Left cardiac atrium (tissue), 4 donors: ENCODE measurements at regions not wholly inside any gene's neighbourhood (a gene's known extent, or its start where the extent isn't known, plus 50 kb on each side); places are given as distances from the start of the nearest gene placed in this dataset.
"Not testable (repeated sequence)": the region's sequence is repeated elsewhere in the genome, so short reads cannot be mapped to it uniquely, and the experiment has no call there.

Experiments used
- ATAC-seq, 2 donors: fragments of 200-7000 bp; cut with Tn5 transposase; one replicate each; pipeline ENCODE4 v1.9.1; 2020; ENCODE audit warnings: mild to moderate bottlenecking in 2 of 2, moderate library complexity in 2 of 2
- DNase-seq: peaks from one replicate; pipeline ENCODE4 v3.0.0-alpha.2; 2020
- intact Hi-C, 2 donors: fragments of 100-400 bp; cut with DNase I; formaldehyde crosslinking; loops; one replicate each; pipeline versions ENCODE4 v1.14.1 to v1.15.1; 2022 to 2023
- donor health status: DM: no; HTN: yes; CAD: no.
- donor health status: DM: no; HTN: yes; CAD: no; lungs with severe emphysema.
- donor health status: DM: yes; HTN: yes; CAD: no.
- donor health status: Dilated cardiomyopathy.

DNA sequence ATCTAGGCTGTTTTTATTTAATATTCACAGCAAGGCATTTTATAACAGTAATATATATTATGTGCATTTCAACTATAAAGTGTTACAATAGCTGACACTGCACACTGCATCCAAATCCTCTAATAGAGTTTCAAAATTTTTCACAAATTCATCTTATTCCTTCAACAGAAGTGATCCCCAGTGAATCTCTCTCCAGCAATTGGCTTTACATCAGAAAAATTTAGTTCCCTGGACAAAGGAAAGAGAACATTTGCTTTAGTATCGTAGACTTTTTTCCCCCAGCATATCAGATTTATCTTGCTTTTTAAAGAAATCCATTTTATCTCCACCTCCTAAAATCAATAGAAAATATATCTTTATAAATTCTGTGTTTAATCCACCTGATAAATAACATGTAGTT, 868.6 kb downstream of the TBL1XR1 start:
- DNase-seq (no peak), ATAC-seq (no peak)
- intact Hi-C loops = no loop called here

DNA sequence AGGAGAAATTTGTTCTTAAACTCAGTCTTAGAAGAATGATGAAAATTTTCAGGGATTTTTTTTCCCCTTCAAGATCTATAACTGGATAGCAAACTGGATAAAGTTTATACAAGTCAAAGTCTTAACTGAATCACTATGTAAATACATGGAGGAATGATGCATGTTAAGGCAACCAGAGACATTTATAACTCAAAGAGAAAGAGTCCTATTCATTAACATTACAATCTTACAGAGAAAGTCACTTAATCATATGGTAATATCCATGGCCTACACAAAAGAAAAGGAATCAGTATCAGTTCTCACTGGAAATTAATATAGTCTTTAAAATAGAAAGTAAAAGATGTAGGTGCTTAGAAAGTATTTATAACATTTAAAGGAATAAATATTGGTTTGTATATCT, 869.1 kb downstream of the TBL1XR1 start:
- intact Hi-C loops = no loop called here
- ATAC-seq (no peak), DNase-seq (no peak)

DNA sequence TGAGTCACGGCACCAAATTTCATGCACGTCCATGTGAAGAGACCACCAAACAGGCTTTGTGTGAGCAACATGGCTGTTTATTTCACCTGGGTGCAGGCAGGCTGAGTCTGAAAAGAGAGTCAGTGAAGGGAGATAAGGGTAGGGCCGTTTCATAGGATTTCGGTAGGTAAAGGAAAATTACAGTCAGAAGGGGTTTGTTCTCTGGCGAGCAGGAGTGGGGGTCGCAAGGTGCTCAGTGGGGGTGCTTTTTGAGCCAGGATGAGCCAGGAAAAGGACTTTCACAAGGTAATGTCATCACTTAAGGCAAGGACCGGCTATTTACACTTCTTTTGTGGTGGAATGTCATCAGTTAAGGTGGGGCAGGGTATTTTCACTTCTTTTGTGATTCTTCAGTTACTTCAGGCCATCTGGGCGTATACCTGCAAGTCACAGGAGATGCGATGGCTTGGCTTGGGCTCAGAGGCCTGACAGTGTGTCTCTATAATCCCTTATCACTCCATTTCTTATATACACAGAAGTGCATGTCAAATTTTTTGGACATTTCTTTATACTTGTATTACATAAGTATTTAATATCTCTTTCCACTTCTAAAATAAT, 870.3 kb downstream of the TBL1XR1 start:
- intact Hi-C loops, DNase-seq, ATAC-seq: not testable (repeated sequence)

DNA sequence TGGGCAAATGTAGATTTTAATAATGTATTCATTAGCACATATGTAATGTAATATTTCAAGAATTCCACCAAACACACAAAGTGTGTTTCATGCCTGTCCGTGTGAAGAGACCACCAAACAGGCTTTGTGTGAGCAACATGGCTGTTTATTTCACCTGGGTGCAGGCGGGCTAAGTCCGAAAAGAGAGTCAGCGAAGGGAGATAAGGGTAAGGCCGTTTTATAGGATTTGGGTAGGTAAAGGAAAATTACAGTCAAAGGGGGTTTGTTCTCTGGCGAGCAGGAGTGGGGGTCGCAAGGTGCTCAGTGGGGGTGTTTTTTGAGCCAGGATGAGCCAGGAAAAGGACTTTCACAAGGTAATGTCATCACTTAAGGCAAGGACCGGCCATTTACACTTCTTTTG, 875.8 kb downstream of the TBL1XR1 start:
- ATAC-seq, intact Hi-C loops, DNase-seq: not testable (repeated sequence)

DNA sequence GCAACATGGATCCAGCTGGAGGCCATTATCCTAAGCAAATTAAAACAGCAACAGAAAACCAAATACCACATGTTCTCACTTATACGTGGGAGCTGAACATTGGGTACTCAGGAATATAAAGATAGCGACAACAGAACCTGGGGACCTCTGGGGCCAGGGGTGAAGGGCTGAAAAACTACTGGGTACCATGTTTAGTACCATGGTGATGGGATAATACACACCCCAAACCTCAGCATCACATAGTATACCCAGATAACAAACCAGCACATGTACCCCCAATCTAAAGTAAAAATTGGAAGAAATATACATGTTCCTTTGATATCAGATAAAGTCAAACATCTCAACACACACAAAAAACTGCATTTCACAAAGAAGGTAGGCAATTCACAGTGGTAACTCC, 876.2 kb downstream of the TBL1XR1 start:
- DNase-seq (no peak), ATAC-seq (no peak)
- intact Hi-C loops = no loop called here

DNA sequence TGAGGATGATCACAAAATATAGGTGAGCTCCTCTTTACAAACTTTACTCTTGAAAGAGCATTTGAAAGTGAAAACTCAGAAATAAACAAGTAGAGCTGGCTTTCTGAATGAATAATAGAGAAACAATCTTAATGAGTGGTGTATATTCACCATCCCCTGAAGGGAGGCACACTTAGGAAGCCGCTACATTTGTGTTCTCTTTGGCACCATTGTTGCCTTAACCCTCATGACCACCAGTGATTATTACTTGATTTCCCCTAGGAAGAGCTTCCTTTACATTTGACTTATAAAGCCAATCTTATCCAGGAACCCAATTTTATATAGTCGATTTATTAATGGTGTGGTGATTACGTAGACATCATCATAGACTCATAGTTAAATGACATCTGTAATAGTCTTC, 883.9 kb downstream of the TBL1XR1 start:
- ATAC-seq = no peak
- intact Hi-C loops = no loop called here
- DNase-seq = no peak

DNA sequence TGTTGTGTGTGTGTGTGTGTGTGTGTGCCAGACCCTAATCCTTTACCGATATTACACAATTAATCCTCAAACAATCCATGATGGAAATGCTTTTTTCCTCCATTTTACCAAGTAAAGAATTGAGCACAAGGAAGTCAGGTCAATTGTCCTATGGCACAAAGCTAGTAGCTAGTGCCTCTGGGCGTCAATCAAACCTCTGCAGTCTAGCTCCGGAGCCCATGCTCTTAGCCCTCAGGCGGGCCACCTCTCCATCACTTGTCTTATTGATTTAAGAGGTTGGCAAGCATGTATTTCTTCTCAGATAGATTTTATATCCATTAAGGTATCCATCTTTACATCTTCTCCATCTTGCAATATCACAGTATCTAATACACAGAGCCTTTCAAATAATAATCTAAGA, 886.6 kb downstream of the TBL1XR1 start:
- ATAC-seq = no peak
- no peak for DNase-seq
- intact Hi-C loops = no loop called here

DNA sequence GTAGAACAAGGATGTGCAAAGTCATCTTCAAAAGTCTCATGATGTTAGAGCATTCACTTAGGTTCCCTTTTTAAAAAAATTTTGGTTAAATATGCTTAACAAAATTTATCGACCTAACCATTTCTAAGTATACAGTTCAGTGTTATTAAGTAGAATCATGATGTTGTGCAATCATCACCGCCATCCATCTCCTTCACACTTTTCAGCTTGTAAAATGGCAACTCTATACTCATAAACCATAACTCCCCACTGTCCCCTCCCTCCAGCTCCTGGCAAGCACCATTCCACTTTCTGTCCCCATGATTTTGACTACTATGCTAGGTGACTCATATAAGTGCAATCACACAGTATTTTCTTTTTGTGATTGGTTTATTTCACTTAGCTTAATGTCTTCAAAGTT, 895.0 kb downstream of the TBL1XR1 start:
- ATAC-seq (no peak), DNase-seq (no peak)
- intact Hi-C loops = no loop called here

DNA sequence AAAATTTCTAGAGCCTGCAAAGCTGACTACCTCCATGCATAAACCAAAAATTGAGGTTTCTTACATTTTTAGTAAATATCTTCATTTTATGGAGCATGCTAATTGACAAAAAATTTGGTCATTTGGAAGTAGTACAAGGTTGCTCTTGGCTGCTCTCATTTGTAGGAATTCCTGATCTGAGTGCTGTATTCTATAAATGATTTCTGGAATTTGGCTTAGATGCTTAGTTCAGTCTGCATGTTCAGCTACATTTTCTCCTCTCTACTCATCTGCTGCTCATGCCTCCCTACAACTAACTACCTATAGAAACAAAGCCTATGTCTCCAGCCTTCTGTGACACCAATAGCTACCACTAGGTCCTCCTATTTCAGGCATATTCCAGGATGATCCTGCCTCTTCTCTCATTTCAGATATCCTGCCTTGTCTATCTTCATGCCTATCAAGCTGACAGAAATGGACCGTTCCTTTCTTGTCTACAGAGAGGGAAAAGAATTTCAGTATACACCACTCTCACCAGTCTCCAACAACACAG, 901.1 kb downstream of the TBL1XR1 start:
- ATAC-seq = no peak
- DNase-seq = no peak
- intact Hi-C loops = no loop called here

DNA sequence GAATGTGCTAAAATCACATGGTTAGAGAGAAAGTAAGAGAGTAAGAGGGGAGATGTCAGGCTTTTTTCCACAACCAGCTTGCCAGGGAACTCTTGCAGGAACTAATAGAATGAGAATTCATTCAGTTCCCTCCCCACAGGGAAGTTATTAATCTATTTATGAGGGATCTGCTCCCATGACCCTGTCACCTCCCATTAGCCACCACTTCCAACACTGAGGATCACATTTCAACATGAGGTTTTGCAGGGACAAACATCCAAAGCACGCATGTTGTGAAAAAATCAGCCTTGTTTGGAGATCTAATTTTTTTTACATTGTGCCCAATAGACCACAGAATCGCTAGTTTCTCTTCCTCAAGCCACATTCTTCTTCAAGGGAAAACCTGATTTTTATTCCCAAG, 904.0 kb downstream of the TBL1XR1 start:
- ATAC-seq = no peak
- intact Hi-C loops = no loop called here
- DNase-seq = no peak

DNA sequence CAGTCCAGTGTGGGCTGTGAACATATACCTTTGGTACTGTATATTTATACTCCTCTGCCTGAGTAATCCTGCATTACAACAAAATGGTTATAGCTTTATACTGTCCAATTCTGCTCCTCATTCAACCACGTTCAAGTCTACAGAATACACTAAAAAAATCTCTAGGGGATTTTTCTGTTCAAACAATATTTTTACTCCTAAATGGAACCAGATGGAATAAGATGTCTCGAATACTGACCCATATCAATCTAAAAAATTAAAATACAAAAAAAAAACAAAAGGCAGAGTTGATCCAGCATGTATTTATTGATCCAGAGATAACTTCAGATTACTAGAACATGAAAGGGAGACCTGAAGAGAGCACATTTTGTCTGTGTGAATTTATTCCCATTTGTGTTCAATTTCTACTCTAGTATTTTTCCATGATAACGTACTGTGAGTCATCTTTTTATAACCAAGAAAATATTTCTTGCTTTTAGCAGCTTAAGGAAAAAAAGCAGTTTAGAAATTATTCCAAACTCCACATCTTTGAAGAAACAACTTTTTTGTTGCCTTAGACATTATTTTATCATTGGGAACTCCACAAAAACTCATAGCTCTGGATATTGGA, 910.7 kb downstream of the TBL1XR1 start:
- DNase-seq = no peak
- ATAC-seq = peak in 1 of 2 donors; percentile 27
- intact Hi-C loops = no loop called here

DNA sequence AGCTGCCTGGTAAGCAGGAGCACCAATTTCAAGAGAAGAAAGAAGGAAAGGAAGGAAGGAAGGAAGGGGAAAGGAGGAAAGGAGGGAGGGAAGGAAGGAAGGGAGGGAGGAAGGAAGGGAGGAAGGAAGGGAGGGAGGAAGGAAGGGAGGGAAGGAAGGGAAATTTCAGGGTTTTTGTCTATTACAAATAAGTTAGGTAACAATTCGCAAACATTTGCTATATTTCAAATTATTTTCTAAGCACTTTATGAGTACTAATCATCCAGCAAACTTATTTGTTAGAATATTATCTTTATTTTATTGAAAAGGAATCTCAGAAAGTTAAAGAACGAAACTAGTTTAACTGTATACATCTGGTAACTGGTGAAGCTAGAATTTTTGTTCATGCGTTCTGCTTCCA, 921.7 kb downstream of the TBL1XR1 start:
- no peak for ATAC-seq
- no peak for DNase-seq
- intact Hi-C loops = no loop called here

DNA sequence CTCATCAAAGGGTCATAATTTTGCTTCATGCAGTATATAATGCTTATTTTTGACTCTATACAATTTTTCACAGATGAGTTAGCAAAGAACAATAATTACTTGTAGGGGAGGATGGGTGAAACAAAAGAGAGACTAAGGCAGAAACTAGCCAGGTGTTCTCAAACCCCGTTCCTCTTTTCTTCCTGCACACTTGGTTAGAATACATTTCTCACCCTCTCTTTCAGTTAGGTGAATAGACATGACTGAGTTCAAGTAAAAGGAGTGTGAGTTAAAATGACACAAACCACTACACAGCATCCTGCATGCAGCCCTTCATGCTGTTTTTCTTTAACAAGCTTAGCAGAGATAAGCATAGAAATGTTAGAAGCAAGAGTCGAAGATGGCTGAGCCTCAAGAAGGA, 922.2 kb downstream of the TBL1XR1 start:
- intact Hi-C loops = no loop called here
- DNase-seq (no peak), ATAC-seq (no peak)

DNA sequence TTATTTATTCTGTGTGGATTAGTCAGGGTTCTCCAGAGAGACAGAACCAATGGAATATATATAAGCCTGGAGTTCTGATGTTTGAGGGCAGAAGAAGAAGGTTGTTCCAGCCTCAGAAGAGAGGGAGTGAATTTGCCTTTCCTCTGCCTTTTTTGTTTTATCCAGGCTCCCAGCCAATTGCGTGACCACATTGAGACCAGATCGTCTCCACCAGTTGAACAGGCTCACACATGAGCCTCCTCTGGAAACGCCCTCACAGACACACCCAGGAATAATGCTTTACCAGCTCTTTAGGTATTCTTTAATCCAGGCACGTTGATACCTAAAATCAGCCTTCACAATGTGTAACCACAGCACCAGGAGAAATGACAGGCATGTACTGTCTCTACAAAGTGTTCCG, 923.1 kb downstream of the TBL1XR1 start:
- intact Hi-C loops = no loop called here
- DNase-seq (no peak), ATAC-seq (no peak)

DNA sequence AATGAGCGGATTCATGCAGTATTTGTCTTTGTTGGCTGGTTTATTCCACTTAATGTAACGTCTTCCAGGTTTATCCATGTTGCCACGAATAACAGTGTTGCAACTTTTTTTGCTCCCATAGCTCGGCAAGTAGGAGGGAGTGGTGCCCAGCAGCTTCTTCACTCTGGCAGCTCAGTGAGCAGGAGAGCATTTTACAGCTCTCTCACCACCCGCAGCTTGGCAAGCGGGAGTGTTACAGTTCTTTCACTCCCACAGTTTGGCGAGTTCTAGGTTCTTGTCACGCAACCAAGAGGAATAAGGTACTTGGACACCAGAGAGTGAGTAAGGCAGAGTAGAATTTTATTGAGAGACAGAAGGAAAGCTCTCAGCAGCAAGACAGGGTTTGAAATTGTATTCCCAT, 935.2 kb downstream of the TBL1XR1 start:
- intact Hi-C loops = no loop called here
- no peak for DNase-seq
- ATAC-seq = peak in 1 of 2 donors; percentile 75

DNA sequence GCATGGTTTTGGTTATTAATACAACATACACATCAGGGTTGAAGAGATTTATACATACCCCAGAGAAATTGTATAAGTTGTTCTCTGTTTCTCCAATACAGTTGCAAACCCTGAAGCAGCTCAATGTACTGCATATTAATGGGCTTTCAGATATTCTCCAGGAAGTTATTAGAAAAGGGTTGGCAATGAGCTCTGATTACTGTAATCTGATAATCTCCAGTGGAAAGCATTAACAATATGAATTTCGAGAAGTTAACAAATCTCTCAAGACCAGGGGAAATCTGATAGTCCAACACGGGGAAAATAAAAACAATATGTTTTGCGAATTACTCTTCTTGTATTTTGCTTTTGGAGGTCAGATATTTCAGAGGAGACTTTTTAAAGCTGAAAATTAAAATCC, 950.1 kb downstream of the TBL1XR1 start:
- intact Hi-C loops = no loop called here
- no peak for DNase-seq
- ATAC-seq = no peak

DNA sequence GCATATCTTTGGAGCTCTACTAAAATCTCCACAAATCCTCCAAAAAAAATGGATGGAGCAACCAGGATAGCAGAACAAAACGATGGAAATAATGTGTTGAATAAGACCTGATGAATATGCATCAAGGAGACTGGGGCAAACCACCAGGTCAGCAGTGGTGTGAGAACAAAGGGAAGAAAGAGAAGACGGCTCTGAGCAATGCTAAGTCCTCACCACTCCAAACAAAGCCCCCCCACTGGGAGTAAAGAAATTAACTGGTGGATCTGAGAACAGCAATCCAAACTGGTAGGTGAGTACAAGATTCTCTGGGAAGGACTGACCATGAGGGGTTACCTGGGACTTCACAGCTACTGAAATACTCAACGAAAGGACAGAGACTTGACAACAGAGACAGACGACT, 977.3 kb downstream of the TBL1XR1 start:
- ATAC-seq (no peak), DNase-seq (no peak)
- intact Hi-C loops = no loop called here

DNA sequence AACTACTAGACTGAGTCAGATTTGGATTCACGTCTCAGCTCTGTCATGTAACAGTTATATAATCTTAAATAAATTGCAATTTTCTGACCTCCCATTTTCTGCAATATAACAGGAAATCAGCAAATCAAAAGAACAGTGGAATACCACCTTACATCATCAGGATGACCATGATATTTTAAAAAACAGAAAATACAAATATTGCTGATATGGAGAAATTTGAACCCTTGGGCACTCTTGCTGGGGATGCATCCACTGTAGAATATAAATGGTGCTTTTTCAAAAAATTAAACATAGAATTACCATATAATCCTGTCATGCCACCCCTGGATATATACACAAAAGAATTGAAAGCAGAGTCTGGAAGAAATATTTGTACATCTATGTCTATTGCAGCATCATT, 982.5 kb downstream of the TBL1XR1 start:
- intact Hi-C loops = no loop called here
- ATAC-seq (no peak), DNase-seq (no peak)

DNA sequence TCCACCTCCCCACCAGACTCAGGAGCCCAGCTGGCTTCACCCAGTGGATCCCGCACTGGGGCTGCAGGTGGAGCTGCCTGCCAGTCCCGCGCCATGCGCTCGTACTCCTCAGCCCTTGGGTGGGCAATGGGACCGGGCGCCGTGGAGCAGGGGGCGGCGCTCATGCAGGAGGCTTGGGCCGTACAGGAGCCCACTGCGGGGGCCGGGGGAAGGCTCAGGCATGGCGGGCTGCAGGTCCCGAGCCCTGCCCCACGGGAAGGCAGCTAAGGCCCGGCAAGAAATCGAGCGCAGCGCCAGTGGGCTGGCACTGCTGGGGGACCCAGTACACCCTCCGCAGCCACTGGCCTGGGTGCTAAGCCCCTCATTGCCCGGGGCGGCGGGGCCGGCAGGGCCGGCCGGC, 984.0 kb downstream of the TBL1XR1 start:
- ATAC-seq, intact Hi-C loops, DNase-seq: not testable (repeated sequence)

DNA sequence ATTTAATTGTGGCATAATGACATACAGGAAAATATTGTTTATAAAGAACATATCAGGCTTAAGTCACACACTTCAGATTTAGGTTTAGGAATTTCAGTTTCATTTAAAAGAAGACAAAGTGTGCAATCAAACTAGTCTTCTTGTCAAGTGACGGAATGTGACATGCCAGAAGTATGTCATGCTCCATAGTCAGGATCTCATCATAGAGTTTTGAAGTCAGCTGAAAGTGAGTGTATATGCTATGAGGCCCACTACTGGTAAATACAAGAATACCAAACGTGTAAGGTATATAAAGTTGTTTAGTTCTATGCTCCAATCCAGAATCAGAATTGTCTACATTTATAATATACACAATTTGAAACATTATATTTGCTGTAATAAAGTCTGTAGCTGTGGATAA, 988.4 kb downstream of the TBL1XR1 start:
- intact Hi-C loops = no loop called here
- ATAC-seq = no peak
- DNase-seq = no peak

DNA sequence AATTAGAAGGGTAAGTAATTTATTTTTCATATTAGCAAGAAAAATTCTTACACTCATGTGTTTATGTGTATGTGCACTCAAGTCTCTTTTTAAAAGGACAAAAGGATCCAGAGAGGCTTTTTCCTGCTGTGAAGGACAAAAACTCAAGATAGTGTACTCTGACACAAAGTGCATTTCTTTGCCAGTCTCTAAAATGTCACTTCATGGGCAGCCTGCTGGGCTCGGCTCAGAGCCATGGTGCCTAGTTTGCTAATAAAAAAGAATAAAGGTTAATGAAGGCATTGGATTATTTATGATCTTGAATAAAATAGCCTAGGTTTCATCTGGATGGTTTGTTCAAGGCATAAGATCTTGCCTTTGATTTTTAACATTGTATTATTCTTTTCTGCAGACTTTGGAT, 989.0 kb downstream of the TBL1XR1 start:
- intact Hi-C loops = no loop called here
- no peak for DNase-seq
- ATAC-seq = no peak
